DOHH2 (cell line): ENCODE measurements at regions not wholly inside any gene's neighbourhood (a gene's known extent, or its start where the extent isn't known, plus 50 kb on each side); places are given as distances from the start of the nearest gene placed in this dataset.

Experiments
- CTCF ChIP-seq: fragments of 200-600 bp; sonication (generic); IDR thresholded peaks from one replicate; pipeline ENCODE4 v1.5.1; 2014; ENCODE audit warnings: antibody characterized with exemption, mild to moderate bottlenecking, low read depth, low read length; ENCODE audit not compliant: poor library complexity, severe bottlenecking
- EZH2phosphoT487 ChIP-seq: fragments of 200-600 bp; sonication (generic); IDR thresholded peaks from 2 replicates; pipeline ENCODE4 v1.6.1; 2017; ENCODE audit warnings: borderline replicate concordance, mild to moderate bottlenecking, antibody characterized with exemption, low read length, moderate library complexity, mixed read lengths

DNA sequence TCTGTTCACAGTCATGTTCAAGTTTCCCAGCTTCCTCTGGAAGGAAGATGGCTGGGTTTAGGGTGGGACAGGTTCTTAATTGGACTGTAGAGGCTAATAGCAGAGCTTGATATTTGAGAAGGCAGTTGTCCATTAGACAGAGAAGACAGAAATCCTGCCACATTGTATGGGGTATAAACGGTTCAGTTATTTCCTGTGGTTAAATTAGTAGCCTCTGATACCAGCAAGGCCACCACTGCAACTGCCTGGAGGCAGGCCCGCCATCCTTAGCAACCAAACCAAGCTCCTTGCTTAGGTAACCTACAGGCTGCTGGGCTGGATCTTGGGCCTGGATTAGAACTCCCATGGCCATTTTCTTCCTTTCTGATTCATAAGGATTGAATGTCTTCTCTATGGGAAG is 1367.0 kb downstream of the PCDH7 start:
- TF ChIP-seq CTCF = no peak
- no peak for TF ChIP-seq EZH2phosphoT487
